ENCODE measurements at regions not wholly inside any gene's neighbourhood (a gene's known extent, or its start where the extent isn't known, plus 50 kb on each side); places are given as distances from the start of the nearest gene placed in this dataset.

DNA sequence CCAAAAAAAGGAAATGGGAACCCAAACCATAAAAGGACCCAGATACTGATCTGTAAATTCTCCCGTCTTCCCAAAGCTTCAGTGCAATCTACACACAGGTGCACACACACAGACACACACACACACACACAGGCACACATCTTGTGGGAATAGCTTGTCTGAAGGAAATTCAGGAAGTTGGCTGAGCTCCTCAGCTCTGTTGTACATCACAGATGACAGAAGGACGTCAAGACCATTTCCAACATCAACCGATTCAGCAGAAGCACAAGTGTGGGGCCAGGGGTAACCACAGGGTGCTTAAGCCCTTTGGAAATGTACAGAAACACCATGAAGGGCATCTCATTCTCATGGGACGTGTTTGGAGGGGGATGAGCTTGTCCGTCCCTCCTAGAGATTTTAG is 498.1 kb upstream of the PSMD7 start:
- Histone ChIP-seq H3K4me3 (ENCODE audit: low read length) (no peak overlapping the region), H3K9me3 (ENCODE audit: control insufficient read depth, low read depth, low read length) (no peaks in the 10 kb centered on the region), H3K4me1 (ENCODE audit: control insufficient read depth, insufficient read depth, low read length) (no peaks in the 10 kb centered on the region), H3K36me3 (ENCODE audit: control insufficient read depth, insufficient read depth, low read length) (no peaks in the 10 kb centered on the region), H3K27ac (ENCODE audit: low read length) (no peak overlapping the region), H3K27me3 (ENCODE audit: control insufficient read depth, insufficient read depth, low read length) (no peaks in the 10 kb centered on the region)
- WGBS (ENCODE audit: insufficient coverage, low lambda C conversion rate), result no CpG with 5 or more reads among the region's 5 CpGs
- no peak for DNase-seq

DNA sequence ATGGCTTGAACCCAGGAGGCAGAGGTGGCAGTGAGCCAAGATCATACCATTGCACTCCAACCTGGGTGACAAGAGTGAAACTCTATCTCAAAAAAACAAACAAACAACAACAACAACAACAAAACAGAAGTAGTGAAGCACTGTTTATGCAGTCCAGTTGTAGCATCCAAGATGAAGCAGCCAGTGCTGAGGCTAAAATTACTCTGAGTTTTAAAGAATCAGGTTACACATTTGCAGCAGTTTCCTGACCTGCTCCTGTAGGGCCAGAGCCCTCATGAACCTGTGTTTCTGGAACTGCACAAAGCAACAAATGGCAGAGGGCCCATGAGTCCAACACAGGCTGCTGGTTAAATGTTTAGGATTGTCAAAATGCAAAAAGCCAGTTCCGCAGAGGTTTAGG is 499.5 kb upstream of the PSMD7 start:
- no peak for DNase-seq
- WGBS (ENCODE audit: insufficient coverage, low lambda C conversion rate), result no CpG with 5 or more reads among the region's 1 CpG

DNA sequence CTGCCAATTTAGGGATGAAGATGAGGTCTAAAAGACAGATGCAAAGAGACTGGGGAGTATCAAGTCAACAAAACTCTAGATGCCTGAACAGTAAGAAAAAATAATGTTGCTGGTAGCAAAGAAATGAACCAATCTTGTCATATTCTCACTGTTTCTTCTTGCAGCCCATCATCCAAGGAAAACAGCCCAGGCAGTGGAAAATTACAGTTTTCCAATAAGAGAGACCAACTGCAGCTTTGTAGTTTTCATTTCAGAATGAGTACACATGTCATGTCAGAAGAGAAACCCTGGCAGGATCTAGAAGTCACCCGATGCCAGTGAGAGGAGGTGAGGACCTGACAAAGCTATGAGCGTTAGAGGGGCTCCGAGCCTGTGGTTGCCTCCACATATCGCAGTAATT is 500.4 kb upstream of the PSMD7 start:
- no peaks in the 10 kb centered on the region for H3K4me1 ChIP-seq (ENCODE audit: control insufficient read depth, insufficient read depth, low read length)
- H3K27ac ChIP-seq (ENCODE audit: low read length), result no peak overlapping the region
- H3K36me3 ChIP-seq (ENCODE audit: control insufficient read depth, insufficient read depth, low read length), result no peaks in the 10 kb centered on the region
- no CpG with 5 or more reads among the region's 4 CpGs for WGBS (ENCODE audit: insufficient coverage, low lambda C conversion rate)
- DNase-seq, result no peak
- no peak overlapping the region for H3K4me3 ChIP-seq (ENCODE audit: low read length)
- H3K9me3 ChIP-seq (ENCODE audit: control insufficient read depth, low read depth, low read length), result no peaks in the 10 kb centered on the region
- H3K27me3 ChIP-seq (ENCODE audit: control insufficient read depth, insufficient read depth, low read length), result no peaks in the 10 kb centered on the region

More for the DNA sequence above, 499.5 kb upstream of the PSMD7 start:
- Histone ChIP-seq H3K4me1 (ENCODE audit: control insufficient read depth, insufficient read depth, low read length) (no peaks in the 10 kb centered on the region), H3K27me3 (ENCODE audit: control insufficient read depth, insufficient read depth, low read length) (no peaks in the 10 kb centered on the region), H3K4me3 (ENCODE audit: low read length) (no peak overlapping the region), H3K27ac (ENCODE audit: low read length) (no peak overlapping the region), H3K36me3 (ENCODE audit: control insufficient read depth, insufficient read depth, low read length) (no peaks in the 10 kb centered on the region), H3K9me3 (ENCODE audit: control insufficient read depth, low read depth, low read length) (no peaks in the 10 kb centered on the region)

DNA sequence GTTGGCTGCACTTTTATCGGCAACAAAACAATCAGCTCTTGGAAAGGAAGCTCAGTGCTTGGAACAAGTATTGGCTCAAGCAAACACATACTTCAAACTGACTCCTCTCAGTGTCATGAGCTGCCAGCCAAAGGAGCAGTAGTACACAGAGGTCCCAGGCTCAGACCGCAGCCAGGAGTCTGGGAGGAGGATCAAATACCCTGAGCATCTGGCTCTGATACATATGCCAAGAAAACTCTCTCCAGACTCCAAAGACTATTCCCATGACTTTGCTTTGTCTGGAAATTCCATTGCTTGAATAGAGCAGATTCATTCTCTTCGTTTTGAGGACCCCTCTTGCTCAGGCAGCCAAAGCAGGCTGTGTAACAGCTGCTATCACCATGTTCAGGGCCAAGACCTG is 501.6 kb upstream of the PSMD7 start:
- Histone ChIP-seq H3K27ac (ENCODE audit: low read length) (no peak overlapping the region), H3K9me3 (ENCODE audit: control insufficient read depth, low read depth, low read length) (no peaks in the 10 kb centered on the region), H3K36me3 (ENCODE audit: control insufficient read depth, insufficient read depth, low read length) (no peaks in the 10 kb centered on the region), H3K27me3 (ENCODE audit: control insufficient read depth, insufficient read depth, low read length) (no peaks in the 10 kb centered on the region), H3K4me1 (ENCODE audit: control insufficient read depth, insufficient read depth, low read length) (no peaks in the 10 kb centered on the region), H3K4me3 (ENCODE audit: low read length) (no peak overlapping the region)
- no CpG with 5 or more reads among the region's 3 CpGs for WGBS (ENCODE audit: insufficient coverage, low lambda C conversion rate)
- DNase-seq, result no peak

GRCh38 chr16:73793871-73794437 is 502.7 kb upstream of the PSMD7 start:
- H3K27me3 ChIP-seq (ENCODE audit: control insufficient read depth, insufficient read depth, low read length), result no peaks in the 10 kb centered on the region
- H3K4me1 ChIP-seq (ENCODE audit: control insufficient read depth, insufficient read depth, low read length), result no peaks in the 10 kb centered on the region
- 80% methylated on average over 1 of the region's 11 CpGs for WGBS (ENCODE audit: insufficient coverage, low lambda C conversion rate)
- no peaks in the 10 kb centered on the region for H3K36me3 ChIP-seq (ENCODE audit: control insufficient read depth, insufficient read depth, low read length)
- H3K27ac ChIP-seq (ENCODE audit: low read length), result no peak overlapping the region
- H3K9me3 ChIP-seq (ENCODE audit: control insufficient read depth, low read depth, low read length), result no peaks in the 10 kb centered on the region
- DNase-seq, result no peak
- no peak overlapping the region for H3K4me3 ChIP-seq (ENCODE audit: low read length)

DNA sequence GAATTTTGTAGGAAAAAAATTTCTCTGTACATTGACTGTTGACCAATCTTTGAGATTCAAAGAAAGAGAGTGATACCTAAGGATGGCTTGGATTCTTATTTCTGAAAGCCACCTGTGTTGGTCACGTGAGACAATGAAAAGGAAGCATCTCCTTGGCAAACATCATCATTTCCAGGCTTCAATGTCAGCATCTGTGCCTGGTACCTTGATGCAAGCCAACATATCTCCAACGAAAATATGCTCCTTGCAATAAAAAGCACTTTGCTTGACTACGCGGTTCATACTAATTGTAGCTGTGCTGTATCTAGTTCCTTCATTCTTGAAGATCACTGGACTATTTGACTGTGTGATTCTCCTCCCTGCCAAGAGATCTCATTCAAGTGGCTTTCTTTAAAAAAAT is 503.4 kb upstream of the PSMD7 start:
- H3K9me3 ChIP-seq (ENCODE audit: control insufficient read depth, low read depth, low read length), result no peaks in the 10 kb centered on the region
- 80% methylated on average over 1 of the region's 4 CpGs for WGBS (ENCODE audit: insufficient coverage, low lambda C conversion rate)
- H3K27ac ChIP-seq (ENCODE audit: low read length), result no peak overlapping the region
- H3K4me1 ChIP-seq (ENCODE audit: control insufficient read depth, insufficient read depth, low read length), result no peaks in the 10 kb centered on the region
- no peaks in the 10 kb centered on the region for H3K27me3 ChIP-seq (ENCODE audit: control insufficient read depth, insufficient read depth, low read length)
- DNase-seq, result no peak
- H3K36me3 ChIP-seq (ENCODE audit: control insufficient read depth, insufficient read depth, low read length), result no peaks in the 10 kb centered on the region
- H3K4me3 ChIP-seq (ENCODE audit: low read length), result no peak overlapping the region

DNA sequence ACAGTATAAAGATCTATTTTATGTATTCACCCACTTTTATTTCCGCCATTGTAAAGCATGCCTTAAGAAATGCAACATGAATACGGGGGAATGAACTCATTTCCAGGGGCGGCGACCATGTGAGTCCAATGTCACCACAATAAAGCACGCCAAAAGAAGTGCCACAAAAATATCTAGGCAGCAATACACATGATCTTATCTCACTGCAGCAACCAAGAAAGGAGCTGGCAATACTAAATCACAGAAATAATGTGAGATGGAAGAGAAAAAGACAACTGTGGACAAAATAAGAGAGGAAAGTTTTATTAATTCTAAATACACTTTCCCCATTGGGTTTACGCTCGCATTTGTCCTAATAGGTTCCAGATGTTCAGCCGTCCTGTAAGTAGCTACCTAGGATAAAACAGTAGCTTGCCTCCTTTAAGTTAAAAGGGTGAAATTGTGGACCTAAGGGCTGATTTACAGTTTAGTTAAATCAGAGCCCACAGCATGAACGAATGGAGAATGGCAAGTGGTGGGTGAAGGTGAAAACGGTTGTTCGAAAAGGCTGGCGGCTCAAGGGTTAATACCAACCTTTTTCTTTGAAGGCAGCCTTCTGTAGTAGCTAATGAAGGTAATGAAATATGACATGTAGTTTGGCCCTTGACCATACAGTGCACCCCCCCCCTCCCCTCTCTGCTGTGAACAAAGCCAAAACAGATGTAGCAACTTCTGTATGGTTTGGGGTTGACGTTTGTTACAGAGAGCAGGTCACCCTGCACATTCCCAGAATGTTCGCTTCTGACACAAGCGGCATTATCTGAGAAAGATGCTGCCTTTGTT is 504.2 kb upstream of the PSMD7 start:
- no peaks in the 10 kb centered on the region for H3K4me1 ChIP-seq (ENCODE audit: control insufficient read depth, insufficient read depth, low read length)
- 83% methylated on average over 4 of the region's 15 CpGs for WGBS (ENCODE audit: insufficient coverage, low lambda C conversion rate)
- H3K4me3 ChIP-seq (ENCODE audit: low read length), result no peak overlapping the region
- H3K27me3 ChIP-seq (ENCODE audit: control insufficient read depth, insufficient read depth, low read length), result no peaks in the 10 kb centered on the region
- H3K36me3 ChIP-seq (ENCODE audit: control insufficient read depth, insufficient read depth, low read length), result no peaks in the 10 kb centered on the region
- H3K9me3 ChIP-seq (ENCODE audit: control insufficient read depth, low read depth, low read length), result no peaks in the 10 kb centered on the region
- no peak for DNase-seq
- H3K27ac ChIP-seq (ENCODE audit: low read length), result no peak overlapping the region

DNA sequence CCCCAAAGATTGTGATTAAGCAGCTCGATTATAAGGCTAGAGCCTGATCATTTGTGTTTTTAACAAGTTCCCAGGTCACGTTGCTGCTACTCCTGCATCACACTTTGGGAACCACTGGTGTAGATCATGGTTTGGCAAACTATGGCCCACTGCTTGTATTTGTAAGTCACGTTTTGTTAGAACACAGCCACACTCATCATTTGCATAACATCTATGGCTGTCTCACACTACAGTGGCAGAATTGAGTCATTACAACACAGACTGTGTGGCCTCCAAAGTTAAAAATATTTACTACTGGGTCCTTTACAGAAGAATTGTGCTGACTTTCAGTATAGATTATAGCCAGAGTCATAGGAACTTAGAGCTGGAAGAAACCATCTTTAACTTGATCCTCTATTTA is 515.3 kb upstream of the PSMD7 start:
- Histone ChIP-seq H3K27ac (ENCODE audit: low read length) (no peak overlapping the region), H3K36me3 (ENCODE audit: control insufficient read depth, insufficient read depth, low read length) (no peaks in the 10 kb centered on the region), H3K9me3 (ENCODE audit: control insufficient read depth, low read depth, low read length) (no peaks in the 10 kb centered on the region), H3K4me3 (ENCODE audit: low read length) (no peak overlapping the region), H3K4me1 (ENCODE audit: control insufficient read depth, insufficient read depth, low read length) (no peaks in the 10 kb centered on the region), H3K27me3 (ENCODE audit: control insufficient read depth, insufficient read depth, low read length) (no peaks in the 10 kb centered on the region)
- DNase-seq, result no peak
- no CpG with 5 or more reads among the region's 3 CpGs for WGBS (ENCODE audit: insufficient coverage, low lambda C conversion rate)

GRCh38 chr16:73778887-73779286 is 517.7 kb upstream of the PSMD7 start:
- DNase-seq, result no peak
- Histone ChIP-seq H3K27ac (ENCODE audit: low read length) (no peak overlapping the region), H3K4me3 (ENCODE audit: low read length) (no peak overlapping the region), H3K9me3 (ENCODE audit: control insufficient read depth, low read depth, low read length) (no peaks in the 10 kb centered on the region), H3K4me1 (ENCODE audit: control insufficient read depth, insufficient read depth, low read length) (no peaks in the 10 kb centered on the region), H3K36me3 (ENCODE audit: control insufficient read depth, insufficient read depth, low read length) (no peaks in the 10 kb centered on the region), H3K27me3 (ENCODE audit: control insufficient read depth, insufficient read depth, low read length) (no peaks in the 10 kb centered on the region)
- 95% methylated on average over 4 of the region's 5 CpGs for WGBS (ENCODE audit: insufficient coverage, low lambda C conversion rate)

GRCh38 chr16:73775841-73776388 is 520.7 kb upstream of the PSMD7 start:
- no peaks in the 10 kb centered on the region for H3K4me1 ChIP-seq (ENCODE audit: control insufficient read depth, insufficient read depth, low read length)
- H3K9me3 ChIP-seq (ENCODE audit: control insufficient read depth, low read depth, low read length), result no peaks in the 10 kb centered on the region
- 61% methylated on average over 4 of the region's 10 CpGs for WGBS (ENCODE audit: insufficient coverage, low lambda C conversion rate)
- DNase-seq, result no peak
- H3K27me3 ChIP-seq (ENCODE audit: control insufficient read depth, insufficient read depth, low read length), result no peaks in the 10 kb centered on the region
- no peak overlapping the region for H3K27ac ChIP-seq (ENCODE audit: low read length)
- H3K4me3 ChIP-seq (ENCODE audit: low read length), result no peak overlapping the region
- H3K36me3 ChIP-seq (ENCODE audit: control insufficient read depth, insufficient read depth, low read length), result no peaks in the 10 kb centered on the region

Measured in large intestine (tissue), 3 donors.